RCC 7860 (cell line): ENCODE measurements at regions not wholly inside any gene's neighbourhood (a gene's known extent, or its start where the extent isn't known, plus 50 kb on each side); places are given as distances from the start of the nearest gene placed in this dataset.

ENCODE experiments used
- DNase-seq: peaks from one replicate; pipeline ENCODE4 v3.0.0-alpha.2; 2015; ENCODE audit warnings: low spot score
- FAIRE-seq: peaks from 2 replicates; lab custom pipeline; 2012; peaks lifted over from hg19 to GRCh38; lab: Jason Lieb, UNC

DNA sequence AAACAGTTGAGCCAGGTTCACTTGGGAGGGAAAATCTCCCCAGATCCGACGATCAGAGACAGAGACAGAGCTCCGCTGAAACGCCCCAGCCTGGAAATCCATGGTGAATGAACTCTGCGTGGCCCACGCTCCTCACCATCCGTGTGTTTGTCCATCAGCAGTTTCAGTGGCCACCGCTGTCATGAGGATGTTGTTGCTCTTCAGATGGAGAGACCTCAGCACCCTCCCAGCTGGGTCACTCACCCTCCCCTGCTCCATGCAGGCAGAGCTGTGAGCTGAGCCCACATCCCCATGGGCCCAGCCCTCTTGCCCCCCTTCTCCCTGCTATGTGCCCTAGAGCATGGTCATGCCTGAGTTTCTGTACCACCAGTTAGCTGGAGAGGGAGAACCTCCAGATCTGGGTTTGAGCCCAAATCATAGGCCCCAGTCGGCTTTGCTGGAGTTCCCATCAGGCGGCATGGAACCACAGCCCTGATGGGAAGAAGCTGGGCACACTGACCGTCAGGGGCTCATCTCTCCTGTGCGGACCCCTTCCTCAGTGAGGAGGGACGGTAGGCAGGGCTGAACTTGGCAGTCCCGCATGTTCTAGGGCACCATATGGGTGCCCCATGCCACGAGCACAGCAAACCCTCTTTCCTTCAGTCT lies 154.4 kb upstream of the COL5A1 start:
- FAIRE-seq: no peak

DNA sequence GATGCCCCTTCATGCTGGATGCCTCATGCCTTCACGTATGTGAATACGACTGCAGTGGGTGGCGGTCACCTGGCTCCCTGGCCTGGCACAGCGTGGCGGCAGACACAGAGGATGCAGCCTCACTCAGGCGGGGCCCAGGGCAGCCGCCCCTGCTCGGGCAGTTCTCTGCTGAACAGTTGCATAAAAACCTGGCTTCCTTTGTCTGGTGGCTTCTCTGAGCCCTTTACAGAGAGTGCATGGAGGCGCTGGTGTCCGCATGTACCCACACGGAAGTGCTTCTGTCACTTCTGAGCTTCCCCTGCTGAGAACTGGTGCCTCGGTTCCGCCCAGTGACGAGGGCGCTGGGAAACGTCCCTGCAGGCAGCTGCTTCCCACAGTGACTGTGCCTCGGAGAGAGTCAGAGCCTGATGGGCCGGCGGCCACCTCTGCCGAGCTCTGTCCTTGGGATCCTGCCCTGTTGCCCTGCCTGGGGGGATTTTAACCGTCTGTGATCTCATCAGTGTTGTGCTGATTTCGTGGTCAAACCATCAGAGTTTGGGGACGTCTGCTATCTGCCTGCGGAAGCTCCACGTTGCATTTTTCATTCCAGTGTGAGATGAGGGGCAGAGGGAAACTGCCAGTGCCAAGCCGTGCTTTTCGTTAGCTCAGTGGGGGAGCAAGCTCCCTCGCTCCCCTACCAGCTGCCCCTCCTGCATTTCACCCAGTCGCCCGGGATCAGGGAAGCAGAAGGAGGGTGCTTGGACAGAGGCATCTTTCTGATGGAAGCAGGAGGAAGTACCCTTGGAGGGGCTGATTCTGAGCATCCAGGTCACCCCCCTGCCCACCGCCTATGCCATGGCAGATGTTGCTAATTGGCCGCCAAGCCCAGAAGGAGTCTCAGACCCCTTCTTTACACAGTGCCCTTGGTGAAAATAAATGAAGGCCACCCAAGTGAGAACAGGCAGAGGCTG lies 153.0 kb upstream of the COL5A1 start:
- no peak for FAIRE-seq
- no peak for DNase-seq

More for the DNA sequence above, 154.4 kb upstream of the COL5A1 start:
- no peak for DNase-seq

DNA sequence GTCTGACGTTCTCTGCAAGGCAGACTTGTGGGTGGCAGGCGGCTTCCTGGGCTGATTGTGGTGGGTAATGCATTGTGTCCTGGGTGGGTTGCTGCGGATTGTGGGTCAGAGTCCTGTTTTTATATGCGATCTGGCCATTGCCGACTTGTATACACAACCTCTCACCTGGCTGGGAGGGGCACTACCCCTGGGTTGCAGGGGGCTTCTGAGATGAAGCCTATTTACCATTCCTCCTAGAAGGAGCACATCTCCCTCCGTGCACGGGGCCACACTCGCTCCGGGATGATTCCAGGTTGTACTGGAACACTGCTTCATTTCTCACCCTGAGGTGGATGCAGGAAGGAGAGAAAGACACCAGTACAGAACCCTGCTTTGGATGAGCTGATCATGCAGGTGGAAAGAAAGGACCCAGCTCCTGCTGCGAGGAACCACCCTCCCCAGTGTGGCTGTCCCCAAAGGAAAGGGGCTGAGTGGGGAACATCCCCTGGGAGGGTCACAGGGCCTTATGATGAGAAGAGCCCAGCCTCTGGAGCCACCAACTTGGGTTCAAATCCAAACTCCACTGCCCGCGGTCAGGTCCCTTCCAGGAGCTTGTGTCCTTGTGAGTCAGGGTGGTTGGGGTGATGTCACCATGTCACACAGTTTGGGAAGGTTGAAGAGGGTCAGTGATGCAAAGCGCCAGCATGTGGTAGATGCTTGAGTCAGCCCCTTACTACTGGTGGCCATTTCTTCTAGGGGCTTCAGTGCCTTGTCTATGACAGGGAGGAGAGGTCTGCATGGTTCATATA lies 151.8 kb upstream of the COL5A1 start:
- DNase-seq (peak; percentile 38), FAIRE-seq (no peak)

DNA sequence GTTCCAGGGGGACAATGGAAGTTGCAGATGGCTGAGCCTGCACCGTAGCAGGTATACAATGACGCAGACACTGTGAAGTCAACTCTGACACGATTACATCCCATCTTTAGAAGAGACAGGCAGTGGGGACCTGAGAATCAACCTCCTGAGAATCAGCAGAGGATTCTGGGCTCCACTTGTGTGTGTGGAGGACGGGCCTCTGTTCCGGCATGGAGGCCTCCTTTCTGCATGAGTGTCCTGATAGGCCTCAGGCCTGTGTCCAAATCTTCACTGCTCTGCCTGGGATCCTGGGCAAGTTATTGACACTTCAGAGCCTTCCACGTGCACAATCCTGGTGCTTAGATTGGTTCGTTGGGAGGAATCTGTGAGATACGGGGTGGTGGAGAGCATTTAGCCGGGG lies 151.2 kb upstream of the COL5A1 start:
- FAIRE-seq (no peak), DNase-seq (no peak)

DNA sequence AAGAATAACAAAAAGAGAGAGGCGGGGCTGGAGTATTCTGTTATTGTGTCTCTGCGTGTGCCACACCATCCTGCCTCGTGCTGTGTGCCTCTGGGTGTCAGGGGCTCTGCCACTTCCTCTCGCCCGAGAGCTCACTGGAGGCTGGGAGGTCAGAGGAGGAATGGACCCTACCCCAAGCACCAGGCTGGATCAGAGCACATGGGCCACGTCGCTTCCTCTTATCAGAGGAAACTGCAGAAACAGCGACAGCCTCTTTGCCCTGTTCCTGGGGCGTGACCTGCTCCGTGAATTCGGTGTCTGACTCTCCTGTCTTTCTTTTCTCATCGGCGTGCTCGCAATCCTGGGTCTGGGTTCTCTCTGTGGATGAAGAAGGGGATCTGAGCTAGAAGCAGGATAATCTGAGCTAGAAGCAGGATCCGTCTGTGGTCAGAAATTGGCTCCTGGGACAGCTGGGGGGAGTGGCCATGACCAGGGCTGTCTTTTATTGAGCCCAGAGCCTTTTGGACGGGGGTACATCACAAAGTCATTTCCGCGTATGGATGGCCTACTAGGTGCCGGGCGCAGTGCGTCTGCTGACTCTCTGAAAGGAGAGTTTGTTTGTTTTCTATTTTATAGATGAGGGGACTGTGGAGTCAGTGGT lies 150.3 kb upstream of the COL5A1 start:
- FAIRE-seq (no peak), DNase-seq (no peak)

DNA sequence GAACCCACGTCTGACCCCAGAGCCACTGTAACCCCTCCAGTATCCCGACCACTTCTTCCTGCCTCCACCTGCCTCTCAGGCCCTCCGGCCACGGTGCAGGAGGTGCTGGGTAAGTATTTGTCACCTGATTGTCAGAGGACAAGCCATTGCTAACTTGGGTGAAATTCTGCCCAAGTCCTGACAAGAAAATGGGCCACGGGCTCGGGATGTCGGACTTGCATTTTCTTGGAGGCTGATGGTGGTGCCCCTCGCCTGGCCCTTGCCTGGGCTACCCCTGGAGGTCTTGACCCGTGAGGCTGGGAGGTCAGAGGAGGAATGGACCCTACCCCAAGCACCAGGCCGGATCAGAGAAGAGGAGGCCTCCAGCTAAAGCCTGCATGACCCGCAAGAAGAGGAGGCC lies 149.7 kb upstream of the COL5A1 start:
- DNase-seq (no peak), FAIRE-seq (no peak)

DNA sequence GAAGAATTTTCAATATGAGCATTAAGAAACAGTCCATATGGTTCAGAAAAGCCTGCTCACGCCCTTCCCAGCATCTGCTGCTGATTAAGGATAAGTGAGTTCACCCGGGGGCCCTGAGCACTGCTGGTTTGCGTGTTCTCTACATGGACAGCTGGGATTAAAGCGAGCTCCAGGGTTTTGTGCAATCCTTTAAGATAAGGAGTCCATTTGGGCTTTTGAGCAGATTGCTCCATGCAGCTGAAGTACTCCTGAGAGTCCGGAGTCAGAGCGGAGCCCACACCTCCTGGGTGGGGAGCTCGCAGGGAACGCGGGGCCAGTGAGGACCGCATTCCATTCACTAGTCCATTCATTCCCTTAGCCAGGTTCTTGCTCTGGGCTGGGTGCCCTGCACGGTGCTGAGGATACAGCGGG lies 149.3 kb upstream of the COL5A1 start:
- DNase-seq: no peak
- no peak for FAIRE-seq

DNA sequence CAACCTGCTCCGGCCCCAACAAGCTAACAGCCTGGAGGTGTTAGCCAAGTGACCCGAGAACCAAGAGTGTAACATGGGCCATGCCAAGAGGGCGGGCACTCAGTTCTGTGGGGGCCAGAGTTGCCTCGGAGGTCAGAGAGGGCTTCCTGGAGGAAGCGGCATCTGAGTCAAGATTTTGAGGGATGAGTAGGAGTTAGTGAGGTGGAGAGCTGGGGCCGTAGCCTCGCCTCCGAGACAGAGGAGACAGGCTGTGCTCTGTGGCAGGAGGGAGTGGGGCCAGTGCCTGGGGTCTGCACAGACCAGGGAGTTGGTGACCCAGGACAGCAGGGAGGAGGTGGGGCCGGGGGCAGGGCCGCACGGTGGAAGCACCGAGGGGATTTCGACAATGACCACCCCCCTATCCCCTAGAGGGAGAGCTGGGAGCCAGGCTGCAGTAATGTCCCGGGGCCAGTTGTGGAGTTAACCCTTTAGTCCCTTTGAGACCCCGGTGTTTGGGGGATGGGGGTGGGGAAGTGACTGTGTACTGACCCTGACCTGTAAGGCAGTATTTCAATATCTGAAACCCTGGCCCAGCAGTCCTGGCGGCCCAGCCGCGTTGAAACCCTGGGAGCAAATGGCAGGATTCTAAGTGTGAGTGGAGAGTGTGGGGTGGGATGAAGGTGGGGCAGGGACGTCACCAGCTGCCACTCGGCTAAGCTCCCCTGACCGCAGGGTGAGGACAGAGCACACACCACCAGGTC lies 148.7 kb upstream of the COL5A1 start:
- FAIRE-seq (no peak), DNase-seq (no peak)

DNA sequence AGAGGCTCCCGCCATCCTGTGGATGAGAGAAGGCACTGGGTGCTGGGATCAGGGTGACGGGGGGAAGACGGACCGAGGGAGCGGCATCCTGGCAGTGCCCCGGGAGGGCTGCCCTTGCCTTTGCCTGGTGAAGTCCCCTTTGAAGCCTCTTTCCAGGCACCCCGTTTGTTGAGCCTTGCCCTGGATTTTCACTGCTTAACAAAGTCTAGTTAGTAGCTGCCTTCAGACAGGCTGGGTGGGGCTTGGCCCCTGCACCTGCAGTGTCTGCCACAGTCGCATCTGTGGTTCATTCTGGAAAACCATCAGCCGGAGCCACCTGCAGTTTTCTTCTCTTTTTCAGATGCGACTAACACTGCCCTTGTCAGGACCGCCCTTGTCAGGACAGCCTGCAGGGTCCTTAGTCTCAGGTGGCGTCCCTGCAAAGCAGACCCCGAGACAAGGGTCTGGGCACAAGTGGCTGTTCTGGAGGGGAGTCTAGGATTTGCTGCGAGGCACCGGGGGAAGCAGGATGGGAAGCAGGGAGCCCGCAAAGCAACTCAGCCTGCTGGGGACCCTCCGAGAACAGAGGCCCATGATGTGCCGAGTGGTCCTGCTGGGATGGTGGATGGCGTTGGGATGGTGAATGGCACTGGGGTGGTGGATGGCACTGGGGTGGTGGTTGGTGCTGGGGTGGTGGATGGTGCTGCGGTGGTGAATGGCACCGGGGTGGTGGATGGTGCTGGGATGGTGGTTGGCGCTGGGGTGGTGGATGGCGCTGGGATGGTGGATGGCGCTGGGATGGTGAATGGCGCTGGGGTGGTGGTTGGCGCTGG lies 147.9 kb upstream of the COL5A1 start:
- DNase-seq: no peak
- no peak for FAIRE-seq

DNA sequence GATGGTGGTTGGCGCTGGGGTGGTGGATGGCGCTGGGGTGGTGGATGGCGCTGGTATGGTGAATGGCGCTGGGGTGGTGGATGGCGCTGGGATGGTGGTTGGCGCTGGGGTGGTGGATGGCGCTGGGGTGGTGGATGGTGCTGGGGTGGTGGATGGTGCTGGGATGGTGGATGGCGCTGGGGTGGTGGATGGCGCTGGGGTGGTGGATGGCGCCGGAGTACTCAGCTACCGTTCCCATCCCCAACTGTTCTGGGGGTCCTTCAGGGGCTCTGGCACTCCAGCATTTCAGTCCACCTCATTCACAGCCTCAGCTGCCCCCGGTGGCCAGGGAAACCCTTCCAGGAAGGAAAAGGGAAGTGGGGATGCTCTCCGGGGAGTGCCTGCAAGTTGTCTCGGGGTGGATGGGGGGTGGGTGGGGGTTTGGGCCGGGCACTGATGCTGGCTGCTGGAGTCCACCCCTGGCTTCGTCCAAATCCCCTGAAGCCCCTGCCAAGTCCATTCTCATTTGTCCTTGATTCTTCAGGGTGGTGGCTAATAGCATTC lies 147.3 kb upstream of the COL5A1 start:
- DNase-seq: no peak
- FAIRE-seq: no peak

DNA sequence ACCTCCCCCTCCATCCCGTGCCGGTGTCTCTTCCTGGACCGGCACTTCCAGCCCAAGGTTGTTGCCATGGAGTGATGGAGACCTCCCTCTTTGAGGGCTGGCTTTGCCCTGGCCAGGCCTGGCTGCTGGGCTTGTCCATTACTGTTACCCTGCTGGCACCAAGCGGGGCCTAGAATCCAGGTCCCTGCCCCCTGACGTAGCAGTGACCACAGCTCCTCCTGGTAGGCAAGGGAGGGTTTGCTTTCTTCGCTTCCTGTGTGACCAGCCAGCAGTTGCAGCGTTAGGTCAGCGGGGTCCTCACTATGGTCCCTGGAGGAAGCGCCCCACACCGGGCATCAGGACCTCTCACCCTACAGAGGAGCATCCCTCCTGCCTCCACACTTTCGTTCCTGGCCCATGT lies 146.7 kb upstream of the COL5A1 start:
- FAIRE-seq: no peak
- no peak for DNase-seq

DNA sequence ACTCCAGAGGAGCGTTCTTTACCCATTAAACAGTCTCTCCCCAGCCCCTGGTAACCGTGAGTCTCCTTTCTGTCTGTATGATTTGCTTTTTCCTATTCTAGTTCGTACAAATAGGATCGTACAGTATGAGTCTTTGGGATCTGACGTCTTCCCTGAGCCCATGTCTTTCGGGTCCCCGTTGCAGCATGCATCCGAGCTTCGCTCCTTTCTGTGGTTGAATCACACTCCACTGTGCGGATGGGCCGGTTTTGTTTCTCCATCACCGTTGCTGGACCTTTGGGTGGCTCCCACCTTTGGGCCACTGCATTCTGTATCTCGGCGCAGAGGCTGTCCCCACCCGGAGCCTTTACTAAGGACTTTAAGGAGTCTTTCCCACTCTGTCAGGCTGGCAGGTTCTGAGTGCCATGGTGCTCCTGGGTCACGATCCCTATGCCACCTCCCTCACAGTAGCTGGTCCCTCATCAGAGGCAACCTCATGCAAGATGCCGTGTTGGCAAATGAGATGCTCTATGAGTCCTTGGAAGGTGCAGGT lies 145.7 kb upstream of the COL5A1 start:
- no peak for FAIRE-seq
- no peak for DNase-seq

DNA sequence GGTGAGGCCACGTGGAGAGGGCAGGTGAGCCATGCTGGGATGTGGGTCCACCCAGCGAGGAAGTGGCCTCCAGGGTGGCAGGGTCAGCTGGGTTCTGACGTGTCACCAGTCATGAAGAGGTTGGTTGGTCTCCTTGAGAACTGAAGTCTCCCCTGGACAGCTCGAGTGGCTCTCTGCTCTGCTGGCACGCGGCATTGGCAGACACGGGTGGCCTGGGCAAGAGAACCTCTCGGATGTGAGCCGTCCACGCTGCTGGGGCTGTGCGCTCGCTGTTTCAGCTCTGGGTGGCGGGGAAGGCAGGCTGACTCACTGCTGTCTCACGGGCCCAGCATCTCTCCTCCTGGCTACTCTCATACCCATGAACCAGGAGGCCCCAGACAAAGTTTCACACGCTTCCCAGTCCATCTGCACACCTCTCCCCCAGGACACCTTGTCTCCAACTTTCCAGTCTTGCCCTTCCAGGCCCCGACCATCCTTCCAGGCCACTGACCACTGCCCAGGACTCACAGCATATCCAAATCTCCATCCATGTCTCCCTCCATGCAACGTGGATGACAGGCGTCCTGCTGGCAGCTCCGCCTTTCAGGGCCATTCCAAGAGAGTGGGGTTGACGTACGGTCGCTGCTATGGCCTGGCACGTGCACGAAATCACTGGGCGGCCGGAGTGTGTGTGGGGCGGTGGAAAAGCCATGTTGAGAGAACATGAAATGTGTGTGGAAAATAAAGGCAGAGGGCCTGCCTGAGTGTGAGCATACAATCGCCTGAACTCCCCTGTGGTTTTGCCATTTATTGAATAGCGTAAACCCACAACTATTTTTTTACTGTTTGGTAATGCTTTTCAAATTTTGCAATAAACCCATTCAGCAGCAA lies 145.0 kb upstream of the COL5A1 start:
- DNase-seq (peak; percentile 51), FAIRE-seq (no peak)

DNA sequence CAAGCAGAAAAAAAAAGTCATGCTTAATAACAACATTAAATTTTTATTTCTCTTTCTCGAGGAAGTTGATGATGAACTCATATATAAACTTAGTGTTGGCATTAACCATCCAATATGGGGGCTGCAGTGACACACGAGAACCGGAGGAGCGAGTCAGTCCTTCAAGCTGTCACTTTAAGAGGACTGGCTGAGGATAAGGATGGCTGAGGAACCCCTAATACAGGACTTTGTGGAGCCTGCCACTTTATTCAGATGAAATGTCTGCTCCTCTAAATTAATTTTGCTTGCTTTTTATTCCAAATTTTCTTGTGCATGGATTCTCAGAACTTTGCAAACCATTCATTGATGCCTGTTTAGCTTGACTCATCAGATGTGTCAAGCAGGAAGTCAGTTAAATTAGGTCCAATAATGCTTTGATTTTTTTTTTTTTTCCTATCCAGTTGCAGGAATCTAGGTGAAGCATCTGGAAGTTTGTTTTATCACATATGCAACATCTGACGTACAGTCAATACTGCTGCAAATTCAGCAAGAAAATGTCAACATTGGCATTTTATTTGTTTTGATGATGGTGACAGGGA lies 144.2 kb upstream of the COL5A1 start:
- DNase-seq (no peak), FAIRE-seq (no peak)

DNA sequence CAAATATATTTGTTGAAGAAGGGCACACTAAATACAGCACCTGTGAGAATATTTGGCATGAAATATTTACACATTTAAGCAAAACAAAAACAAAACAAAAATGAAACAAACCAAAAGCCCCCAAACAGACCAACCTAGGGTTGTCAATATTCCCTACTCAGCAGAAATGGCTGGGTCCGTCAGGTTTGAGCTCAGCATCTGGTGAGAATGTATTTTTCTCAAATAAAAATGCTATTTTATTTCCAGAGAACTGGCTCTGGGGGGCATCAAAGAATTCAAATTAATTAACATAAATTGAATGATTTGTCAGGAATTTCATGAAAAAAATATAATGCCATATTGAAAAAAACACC lies 142.8 kb upstream of the COL5A1 start:
- DNase-seq: no peak
- no peak for FAIRE-seq

DNA sequence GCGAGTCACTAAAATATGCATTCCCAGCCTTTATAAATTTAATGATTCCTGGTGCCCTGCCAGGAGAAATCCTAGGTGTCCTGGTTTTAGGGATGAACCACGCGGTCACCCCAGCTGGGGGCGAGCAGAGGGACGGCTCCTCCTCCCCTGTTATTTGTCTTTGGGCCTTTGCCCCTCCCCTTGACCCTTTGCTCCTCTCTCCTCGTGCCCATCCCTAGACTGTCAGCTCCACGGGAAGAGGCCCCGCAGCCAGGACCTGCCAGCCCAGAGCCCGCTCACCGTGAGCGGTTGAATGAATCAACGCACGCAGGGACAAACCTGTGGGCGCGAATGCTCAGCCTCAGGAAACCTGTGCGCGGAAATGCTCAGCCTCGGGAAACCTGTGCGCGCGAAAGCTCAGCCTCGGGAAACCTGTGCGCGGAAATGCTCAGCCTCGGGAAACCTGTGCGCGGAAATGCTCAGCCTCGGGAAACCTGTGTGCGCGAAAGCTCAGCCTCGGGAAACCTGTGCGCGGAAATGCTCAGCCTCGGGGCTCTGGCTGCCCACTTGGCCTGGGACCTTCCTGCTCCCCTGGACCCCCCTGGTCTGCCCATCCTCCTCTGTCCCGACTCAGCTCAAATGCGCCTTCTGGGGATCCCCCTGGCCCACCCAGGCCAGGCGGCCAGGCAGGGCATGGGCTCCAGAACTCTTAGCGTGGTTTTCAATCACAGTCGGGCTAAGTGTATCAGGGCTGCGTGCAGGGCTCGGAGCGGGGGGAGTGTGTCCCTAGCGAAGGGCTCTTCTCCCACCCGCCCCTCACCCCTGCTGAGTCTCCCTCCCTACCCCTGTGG lies 140.5 kb upstream of the COL5A1 start:
- FAIRE-seq (no peak), DNase-seq (no peak)

DNA sequence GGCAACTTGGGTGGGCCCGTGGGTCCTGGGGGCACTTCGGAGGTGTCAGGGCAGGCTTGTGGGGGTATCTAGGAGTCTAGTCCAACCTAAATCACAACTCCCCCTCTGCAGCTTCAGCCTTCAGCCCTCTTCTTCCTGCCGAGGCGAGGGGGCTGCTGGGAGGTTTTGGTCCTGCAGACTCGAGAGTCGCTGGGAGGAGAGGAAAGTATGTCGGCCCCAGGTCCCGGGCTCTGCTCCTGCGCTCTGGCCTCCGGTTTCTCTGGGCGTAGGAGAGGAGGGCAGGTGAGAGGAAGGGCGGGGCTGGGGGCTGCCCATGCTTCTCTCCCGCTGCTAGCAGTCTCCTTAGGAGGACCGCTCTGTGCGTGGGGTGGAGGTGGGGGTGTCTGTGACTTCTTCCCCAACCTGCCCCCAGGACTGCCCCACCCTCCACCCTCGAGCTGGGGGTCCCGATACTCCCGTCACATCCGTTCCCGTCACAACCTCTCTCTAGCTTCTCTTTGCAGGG lies 139.8 kb upstream of the COL5A1 start:
- no peak for FAIRE-seq
- DNase-seq: no peak
